HG02870 (cell line): ENCODE measurements at regions not wholly inside any gene's neighbourhood (a gene's known extent, or its start where the extent isn't known, plus 50 kb on each side); places are given as distances from the start of the nearest gene placed in this dataset.

Experiments
- ATAC-seq: cut with Tn5 transposase; IDR thresholded peaks from one replicate; pipeline ENCODE4 v1.9.1; 2021; ENCODE audit warnings: mild to moderate bottlenecking, moderate library complexity; ENCODE audit not compliant: unreplicated experiment

GRCh38 chr9:81490605-81491331, 198.6 kb downstream of the TLE1 start:
- no peak for ATAC-seq

- no peak for ATAC-seq
Observed at GRCh38 chr9:81489046-81489445, 200.3 kb downstream of the TLE1 start.

- ATAC-seq, result no peak
Observed at GRCh38 chr9:81480828-81481604, 208.3 kb downstream of the TLE1 start.

GRCh38 chr9:81479573-81479972, 209.8 kb downstream of the TLE1 start:
- ATAC-seq, result no peak

GRCh38 chr9:81477669-81478068, 211.7 kb downstream of the TLE1 start:
- no peak for ATAC-seq

DNA sequence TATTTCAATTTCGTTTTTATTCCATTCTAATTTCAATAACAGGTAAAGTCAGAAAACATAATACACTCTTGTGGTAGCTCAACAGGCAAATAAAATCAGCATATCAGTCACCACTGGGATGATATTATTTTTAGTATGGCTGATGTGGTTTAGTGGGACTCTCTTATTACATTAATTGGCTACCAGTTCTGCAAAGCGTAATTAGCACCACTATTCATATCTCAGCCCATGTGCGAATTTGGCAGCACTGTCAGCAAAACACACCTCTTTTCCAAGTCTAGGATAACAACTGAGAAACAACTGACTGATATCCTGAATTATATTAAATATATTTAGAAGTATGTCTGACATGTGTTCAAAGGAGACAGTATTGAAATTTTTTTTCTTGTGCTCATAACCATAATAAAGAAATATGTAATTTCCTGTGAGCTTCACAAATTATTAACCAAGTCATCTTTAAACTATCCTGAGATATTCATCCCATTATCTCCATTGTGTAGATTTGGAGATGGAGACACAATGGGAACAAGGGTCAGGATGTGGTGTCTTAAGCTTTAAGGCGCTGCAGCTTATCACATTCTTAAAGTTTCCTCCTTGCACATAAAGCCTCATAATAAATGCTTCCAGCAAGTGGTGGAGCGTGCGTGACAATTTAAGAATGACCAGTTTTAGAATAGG, 212.4 kb downstream of the TLE1 start:
- ATAC-seq, result no peak

GRCh38 chr9:81474792-81475191, 214.6 kb downstream of the TLE1 start:
- no peak for ATAC-seq

GRCh38 chr9:81474125-81474524, 215.2 kb downstream of the TLE1 start:
- ATAC-seq, result no peak

- ATAC-seq, result no peak
Observed at GRCh38 chr9:81473708-81474107, 215.6 kb downstream of the TLE1 start.

DNA sequence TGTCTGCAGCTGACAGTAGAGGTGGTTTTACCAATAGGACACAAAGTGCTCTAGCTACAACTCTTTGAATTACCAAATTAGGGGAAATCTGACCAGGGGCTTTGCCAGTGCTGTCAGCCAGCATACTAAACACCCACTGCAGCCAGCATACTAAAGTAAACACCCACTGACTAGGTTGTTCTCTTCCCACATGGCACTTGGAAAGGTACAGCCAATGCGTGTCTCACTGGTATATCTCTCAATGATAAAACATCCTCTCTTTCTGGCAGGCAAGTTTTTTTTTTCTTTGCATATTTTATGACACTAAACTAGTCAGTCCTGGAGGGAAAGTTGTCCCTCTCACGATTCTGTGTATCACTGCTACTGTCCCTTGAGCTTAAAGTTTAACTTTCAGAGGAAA, 216.1 kb downstream of the TLE1 start:
- ATAC-seq, result no peak

DNA sequence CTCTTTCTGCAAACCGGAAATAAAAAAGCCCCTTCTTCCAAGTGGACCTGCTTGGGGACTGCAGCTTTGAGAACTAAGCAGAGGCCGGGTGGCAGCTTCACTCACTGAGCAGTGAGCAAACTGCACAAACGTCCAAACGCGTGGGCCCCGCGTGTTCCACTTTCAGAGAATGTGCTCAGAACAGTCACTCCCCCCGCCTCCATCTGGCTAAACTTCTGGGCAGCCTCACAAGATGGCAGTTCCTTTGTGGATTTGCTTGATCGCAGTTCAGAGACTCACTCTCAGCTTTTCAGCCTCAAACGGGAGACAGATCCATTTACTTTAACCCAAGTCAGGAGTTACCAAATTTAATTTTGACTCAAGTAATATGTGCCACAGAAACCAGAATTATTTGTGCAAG, 216.6 kb downstream of the TLE1 start:
- ATAC-seq, result no peak

DNA sequence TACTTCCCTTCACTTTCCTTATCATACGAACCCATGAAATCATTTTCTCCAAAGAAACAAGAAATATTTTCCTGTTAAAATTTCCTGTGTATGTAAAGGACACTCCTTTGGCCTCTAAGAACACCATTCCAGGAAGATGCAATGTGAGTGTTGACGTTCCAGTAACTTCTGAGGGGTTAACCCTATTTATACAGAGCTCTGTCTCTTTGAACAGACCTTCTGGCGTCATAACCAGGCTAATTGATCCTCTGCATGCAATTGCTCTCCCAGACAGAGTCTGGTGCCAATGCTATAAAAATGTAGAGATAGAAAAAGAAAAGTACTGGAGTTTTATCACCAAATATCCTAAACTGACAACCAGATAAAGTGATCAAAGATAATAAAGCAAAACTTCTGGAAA, 218.5 kb downstream of the TLE1 start:
- ATAC-seq, result no peak

- ATAC-seq, result no peak
Observed at GRCh38 chr9:81468084-81468595, 221.2 kb downstream of the TLE1 start.

DNA sequence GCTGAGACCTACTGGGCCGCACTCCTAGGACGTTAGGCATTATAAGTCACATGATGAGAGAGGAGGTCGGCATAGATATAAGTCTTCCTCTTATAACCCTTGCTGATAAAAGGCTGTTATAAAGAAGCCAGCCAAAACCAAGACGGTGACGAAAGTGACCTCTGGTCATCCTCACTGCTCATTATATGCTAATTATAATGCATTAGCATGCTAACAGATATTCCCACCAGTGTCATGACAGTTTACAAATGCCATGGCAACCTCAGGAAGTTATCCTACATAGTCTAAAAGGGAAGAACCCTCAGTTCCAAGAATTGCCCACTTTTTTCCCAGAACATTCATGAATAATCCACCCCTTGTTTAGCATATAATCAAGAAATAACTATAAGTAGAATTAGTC, 222.4 kb downstream of the TLE1 start:
- ATAC-seq, result no peak

- no peak for ATAC-seq
Observed at GRCh38 chr9:81465468-81466011, 223.8 kb downstream of the TLE1 start.

DNA sequence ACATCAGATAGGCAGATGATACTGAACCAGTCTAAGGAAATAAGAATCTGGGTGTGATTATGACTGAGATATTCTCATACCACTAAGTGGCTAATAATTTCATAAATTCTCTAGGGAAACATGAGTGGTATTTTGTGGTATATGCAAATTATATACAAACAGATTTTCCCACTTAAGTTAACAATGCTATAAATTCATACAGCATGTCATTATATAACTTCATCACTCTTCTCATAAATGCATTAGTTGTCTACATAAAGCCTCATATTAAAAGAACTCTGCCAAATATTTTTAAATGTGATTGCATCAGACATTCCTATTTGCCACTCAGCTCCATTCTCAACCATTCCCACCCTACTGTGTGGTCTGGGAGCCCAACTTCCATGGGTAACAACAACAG, 226.5 kb downstream of the TLE1 start:
- ATAC-seq, result no peak

- no peak for ATAC-seq
Observed at GRCh38 chr9:81461196-81461595, 228.2 kb downstream of the TLE1 start.

DNA sequence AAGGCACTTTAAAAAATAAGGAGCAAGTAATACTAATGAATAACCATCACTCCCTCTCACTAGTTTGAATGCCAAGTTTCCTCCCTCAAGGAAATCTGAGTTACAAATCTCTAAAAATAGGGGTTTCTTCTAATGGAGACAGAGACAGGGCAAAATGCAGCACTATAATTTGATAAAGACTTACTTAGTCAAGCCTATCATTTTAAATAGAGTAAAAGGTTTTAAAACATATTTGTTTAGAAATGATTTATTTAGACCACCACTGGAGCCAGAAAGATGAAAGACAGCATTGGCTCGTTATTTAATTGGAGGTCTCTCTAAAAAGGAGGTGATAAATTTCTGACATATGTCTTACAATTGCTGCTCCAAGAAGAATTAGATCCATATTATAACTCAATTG, 228.7 kb downstream of the TLE1 start:
- no peak for ATAC-seq

DNA sequence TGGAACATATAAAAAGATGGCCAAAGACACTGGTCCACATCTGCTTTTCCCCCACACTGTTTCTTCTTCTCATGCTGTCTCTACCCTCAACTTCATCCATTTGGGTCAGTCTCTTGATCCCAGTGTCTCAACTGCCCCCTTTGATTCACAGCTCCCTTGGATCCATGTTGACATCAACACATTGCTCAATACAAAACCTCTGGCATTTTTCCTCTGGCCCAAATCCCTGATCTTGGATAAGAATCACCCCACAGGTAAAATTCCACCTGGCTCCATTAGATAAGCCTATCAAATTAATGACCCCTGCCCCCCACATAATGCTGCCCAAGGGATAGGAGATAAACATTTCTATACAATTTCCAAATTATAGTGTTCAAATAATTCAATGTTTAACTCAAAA, 229.8 kb downstream of the TLE1 start:
- ATAC-seq, result no peak

DNA sequence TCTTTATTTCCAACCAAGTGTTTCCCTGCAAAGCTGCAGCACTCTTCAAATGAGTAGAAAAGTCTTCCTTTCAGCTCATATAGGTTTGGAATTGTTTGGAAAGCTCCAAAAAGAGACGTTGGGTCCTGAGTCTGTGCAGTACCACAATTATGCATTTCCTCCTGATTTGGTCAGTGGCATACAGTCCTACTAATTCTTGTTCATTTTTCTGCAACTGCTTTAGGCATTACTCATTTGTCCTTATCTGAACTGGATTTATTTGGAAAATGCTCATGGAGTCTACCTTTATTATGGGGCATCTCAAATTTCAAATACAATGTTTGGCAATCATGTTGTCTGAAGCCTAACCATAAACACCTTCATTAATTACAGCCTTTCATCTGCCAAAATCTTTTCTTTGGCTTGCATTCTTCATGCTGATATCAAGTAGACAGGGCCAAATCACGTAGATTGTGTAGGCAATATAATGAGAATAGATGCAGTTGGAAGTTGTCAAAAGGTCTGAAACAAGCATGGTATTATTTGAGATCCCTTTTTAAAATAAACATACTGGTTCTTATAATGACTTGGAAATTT, 232.8 kb downstream of the TLE1 start:
- ATAC-seq, result no peak
